Neural cell (in vitro differentiated cells): ENCODE measurements at regions not wholly inside any gene's neighbourhood (a gene's known extent, or its start where the extent isn't known, plus 50 kb on each side); places are given as distances from the start of the nearest gene placed in this dataset.

Experiments
- EZH2 ChIP-seq: fragments of 200-600, 300-800 bp; shearing (Covaris generic), sonication (generic); IDR thresholded peaks from 2 replicates; pipeline ENCODE4 v1.6.1; 2014; ENCODE audit warnings: antibody characterized with exemption, low read length, borderline replicate concordance, mild to moderate bottlenecking; ENCODE audit not compliant: insufficient read depth, poor library complexity, severe bottlenecking
- MXI1 ChIP-seq: fragments of 450-650 bp; conservative IDR thresholded peaks from 2 replicates; pipeline ENCODE4 v1.6.1; 2014; ENCODE audit warnings: antibody characterized with exemption, mild to moderate bottlenecking; ENCODE audit not compliant: poor library complexity, severe bottlenecking
- POLR2AphosphoS5 ChIP-seq: IDR thresholded peaks from 2 replicates; pipeline ENCODE4 v1.6.1; 2012
- RAD21 ChIP-seq: fragments of 450-650 bp; conservative IDR thresholded peaks from 2 replicates; pipeline ENCODE4 v1.6.1; 2014; ENCODE audit warnings: antibody characterized with exemption, mild to moderate bottlenecking, moderate library complexity
- SMC3 ChIP-seq: fragments of 450-650 bp; conservative IDR thresholded peaks from 2 replicates; pipeline ENCODE4 v1.6.1; 2014; ENCODE audit warnings: antibody characterized with exemption, mild to moderate bottlenecking, moderate library complexity; ENCODE audit not compliant: poor library complexity
- TF ChIP-seq, protein P1 (sequence below): fragments of 450-650 bp; IDR thresholded peaks from 2 replicates; pipeline ENCODE4 v1.5.1; 2014; ENCODE audit warnings: antibody characterized with exemption, mild to moderate bottlenecking, moderate library complexity; ENCODE audit not compliant: poor library complexity, severe bottlenecking
- TF ChIP-seq, protein P2 (sequence below): IDR thresholded peaks from 2 replicates; pipeline ENCODE4 v1.6.1; 2012; ENCODE audit warnings: borderline replicate concordance

DNA sequence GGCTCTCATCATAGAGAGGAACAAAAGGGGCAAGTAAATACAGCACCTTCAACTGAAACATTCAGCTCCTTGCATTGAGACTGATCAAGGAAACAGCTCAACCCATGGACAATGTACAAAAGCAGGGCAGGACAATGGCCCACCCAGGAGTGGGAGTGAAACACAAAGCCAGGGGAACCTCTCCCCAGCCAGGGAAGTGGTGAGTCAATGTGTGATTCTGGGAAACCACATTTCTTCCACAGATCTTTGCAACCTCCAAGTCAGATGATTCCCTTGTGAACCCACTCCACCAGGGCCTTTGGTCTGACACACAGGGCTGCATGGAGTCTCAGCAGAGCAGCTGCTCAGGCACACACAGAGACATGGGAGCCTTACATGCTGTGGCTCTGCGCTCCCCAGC is 294.5 kb downstream of the NR4A2 start:
- TF ChIP-seq POLR2AphosphoS5 (no peak), SMC3 (no peak), EZH2 (no peak), RAD21 (no peak), MXI1 (no peak)
- TF ChIP-seq, protein P1, sequence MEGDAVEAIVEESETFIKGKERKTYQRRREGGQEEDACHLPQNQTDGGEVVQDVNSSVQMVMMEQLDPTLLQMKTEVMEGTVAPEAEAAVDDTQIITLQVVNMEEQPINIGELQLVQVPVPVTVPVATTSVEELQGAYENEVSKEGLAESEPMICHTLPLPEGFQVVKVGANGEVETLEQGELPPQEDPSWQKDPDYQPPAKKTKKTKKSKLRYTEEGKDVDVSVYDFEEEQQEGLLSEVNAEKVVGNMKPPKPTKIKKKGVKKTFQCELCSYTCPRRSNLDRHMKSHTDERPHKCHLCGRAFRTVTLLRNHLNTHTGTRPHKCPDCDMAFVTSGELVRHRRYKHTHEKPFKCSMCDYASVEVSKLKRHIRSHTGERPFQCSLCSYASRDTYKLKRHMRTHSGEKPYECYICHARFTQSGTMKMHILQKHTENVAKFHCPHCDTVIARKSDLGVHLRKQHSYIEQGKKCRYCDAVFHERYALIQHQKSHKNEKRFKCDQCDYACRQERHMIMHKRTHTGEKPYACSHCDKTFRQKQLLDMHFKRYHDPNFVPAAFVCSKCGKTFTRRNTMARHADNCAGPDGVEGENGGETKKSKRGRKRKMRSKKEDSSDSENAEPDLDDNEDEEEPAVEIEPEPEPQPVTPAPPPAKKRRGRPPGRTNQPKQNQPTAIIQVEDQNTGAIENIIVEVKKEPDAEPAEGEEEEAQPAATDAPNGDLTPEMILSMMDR: no peak
- TF ChIP-seq, protein P2, sequence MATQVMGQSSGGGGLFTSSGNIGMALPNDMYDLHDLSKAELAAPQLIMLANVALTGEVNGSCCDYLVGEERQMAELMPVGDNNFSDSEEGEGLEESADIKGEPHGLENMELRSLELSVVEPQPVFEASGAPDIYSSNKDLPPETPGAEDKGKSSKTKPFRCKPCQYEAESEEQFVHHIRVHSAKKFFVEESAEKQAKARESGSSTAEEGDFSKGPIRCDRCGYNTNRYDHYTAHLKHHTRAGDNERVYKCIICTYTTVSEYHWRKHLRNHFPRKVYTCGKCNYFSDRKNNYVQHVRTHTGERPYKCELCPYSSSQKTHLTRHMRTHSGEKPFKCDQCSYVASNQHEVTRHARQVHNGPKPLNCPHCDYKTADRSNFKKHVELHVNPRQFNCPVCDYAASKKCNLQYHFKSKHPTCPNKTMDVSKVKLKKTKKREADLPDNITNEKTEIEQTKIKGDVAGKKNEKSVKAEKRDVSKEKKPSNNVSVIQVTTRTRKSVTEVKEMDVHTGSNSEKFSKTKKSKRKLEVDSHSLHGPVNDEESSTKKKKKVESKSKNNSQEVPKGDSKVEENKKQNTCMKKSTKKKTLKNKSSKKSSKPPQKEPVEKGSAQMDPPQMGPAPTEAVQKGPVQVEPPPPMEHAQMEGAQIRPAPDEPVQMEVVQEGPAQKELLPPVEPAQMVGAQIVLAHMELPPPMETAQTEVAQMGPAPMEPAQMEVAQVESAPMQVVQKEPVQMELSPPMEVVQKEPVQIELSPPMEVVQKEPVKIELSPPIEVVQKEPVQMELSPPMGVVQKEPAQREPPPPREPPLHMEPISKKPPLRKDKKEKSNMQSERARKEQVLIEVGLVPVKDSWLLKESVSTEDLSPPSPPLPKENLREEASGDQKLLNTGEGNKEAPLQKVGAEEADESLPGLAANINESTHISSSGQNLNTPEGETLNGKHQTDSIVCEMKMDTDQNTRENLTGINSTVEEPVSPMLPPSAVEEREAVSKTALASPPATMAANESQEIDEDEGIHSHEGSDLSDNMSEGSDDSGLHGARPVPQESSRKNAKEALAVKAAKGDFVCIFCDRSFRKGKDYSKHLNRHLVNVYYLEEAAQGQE: no peak
